SKM-1 treated with dmso at 0.1 percent for 144 hours (cell line): ENCODE measurements at regions not wholly inside any gene's neighbourhood (a gene's known extent, or its start where the extent isn't known, plus 50 kb on each side); places are given as distances from the start of the nearest gene placed in this dataset.
"Not testable (repeated sequence)": the region's sequence is repeated elsewhere in the genome, so short reads cannot be mapped to it uniquely, and the experiment has no call there.

Experiments
- DNase-seq: peaks from one replicate; lab custom pipeline; 2025; ENCODE audit not compliant: unreplicated experiment; lab: John Stamatoyannopoulos, UW

- DNase-seq, result no peak
Measured at GRCh38 chr6:137610702-137611101, 116.5 kb upstream of the OLIG3 start.

GRCh38 chr6:137623293-137623692 is 129.1 kb upstream of the OLIG3 start:
- DNase-seq, result no peak

- no peak for DNase-seq
Measured at GRCh38 chr6:137625100-137625661, 131.0 kb upstream of the OLIG3 start.

DNA sequence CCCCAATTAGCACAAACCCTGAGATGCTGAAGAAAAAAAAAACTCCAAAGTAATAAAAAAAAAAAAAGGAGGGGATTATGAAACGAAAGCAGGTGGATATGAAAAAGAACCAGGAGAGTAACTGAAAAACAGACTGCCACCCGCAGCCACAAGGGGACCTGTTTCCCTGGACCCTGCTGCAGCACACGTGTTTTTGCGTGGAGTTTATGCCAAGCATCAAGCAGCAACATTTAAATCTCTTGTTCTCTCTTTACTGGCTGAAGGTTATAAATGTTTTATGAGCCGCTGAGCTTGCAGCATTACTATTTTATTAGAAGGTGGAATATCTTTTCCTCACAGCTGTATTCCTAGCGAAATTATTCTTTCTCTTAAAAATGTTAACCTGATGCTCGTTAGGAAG is 131.6 kb upstream of the OLIG3 start:
- DNase-seq, result no peak

GRCh38 chr6:137630666-137631065 is 136.5 kb upstream of the OLIG3 start:
- no peak for DNase-seq

GRCh38 chr6:137631323-137631722 is 137.1 kb upstream of the OLIG3 start:
- DNase-seq, result no peak

GRCh38 chr6:137634177-137634576 is 140.0 kb upstream of the OLIG3 start:
- DNase-seq, result not testable (repeated sequence)

- DNase-seq, result peak; percentile 87
Measured at GRCh38 chr6:137637121-137637520, 142.9 kb upstream of the OLIG3 start.

- no peak for DNase-seq
Measured at GRCh38 chr6:137638926-137639706, 144.9 kb upstream of the OLIG3 start.

DNA sequence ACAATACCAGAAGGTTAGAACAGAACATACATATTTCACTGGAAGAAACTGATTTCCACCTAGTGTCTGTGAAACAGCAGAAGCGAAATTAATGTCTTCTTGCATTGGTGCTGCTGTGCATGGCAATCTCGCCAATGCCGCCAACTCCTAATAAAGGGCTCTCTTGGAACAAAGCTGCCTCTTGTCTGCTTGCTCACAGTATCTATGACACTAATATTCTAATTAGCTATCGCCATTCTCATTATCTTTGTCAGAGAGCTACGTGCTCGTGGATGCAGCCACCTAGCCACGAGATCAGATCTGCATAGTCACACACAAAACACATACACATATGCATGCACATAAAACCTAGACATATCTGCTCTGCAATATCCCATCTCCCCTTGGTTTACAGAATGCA is 145.9 kb upstream of the OLIG3 start:
- DNase-seq, result no peak

- DNase-seq, result peak; percentile 53
Measured at GRCh38 chr6:137641474-137642077, 147.4 kb upstream of the OLIG3 start.

DNA sequence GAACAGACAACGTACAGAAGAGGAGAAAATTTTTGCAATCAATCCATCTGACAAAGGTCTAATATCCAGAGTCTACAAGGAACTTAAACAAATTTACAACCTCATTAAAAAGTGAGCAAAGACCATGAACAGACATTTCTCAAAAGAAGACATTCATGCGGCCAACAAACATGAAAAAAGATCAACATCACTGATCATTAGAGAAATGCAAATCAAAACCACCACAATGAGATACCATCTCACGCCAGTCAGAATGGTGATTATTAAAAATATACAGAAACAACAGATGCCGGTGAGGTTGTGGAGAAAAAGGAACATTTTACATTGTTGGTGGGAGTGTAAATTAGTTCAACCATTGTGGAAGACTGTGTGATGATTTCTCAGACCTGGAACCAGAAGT is 149.0 kb upstream of the OLIG3 start:
- not testable (repeated sequence) for DNase-seq

GRCh38 chr6:137643644-137644043 is 149.4 kb upstream of the OLIG3 start:
- DNase-seq, result not testable (repeated sequence)

GRCh38 chr6:137645850-137646249 is 151.7 kb upstream of the OLIG3 start:
- DNase-seq, result no peak

DNA sequence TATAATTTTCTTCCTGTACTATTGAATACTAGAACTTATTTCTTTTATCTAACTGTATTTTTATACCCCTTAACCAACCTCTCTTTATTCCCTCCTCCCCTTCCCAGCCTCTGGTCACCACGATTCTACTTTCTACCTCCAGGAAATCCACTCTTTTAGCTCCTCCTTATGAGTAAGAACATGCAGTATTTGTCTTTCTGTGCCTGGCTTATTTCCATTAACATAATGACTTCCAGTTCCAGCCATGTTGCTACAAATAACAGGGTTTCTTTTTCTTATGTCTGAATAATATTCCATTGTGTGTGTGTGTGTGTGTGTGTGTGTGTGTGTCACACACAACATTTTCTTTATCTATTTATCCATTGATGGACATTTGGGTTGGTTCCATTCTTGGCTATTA is 152.3 kb upstream of the OLIG3 start:
- DNase-seq, result no peak

- DNase-seq, result no peak
Measured at GRCh38 chr6:137647762-137648447, 153.7 kb upstream of the OLIG3 start.

DNA sequence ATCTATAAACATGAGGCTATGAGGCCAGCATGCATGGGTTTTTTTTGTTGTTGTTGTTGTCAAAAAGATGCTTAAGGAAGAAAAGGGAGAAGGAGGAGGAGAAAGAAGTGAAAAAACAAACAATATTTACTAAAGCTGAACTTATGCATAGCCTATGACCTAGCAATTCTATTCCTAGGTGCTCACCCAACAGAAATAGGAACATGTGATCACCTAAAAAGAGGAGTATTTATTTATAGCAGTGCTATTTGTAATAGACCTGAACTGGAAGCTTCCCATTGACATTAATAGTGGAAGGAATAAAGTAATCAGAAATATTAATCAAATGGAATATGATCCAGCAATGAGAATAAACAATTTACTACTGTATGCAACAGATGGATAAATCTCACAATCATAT is 156.5 kb upstream of the OLIG3 start:
- no peak for DNase-seq

DNA sequence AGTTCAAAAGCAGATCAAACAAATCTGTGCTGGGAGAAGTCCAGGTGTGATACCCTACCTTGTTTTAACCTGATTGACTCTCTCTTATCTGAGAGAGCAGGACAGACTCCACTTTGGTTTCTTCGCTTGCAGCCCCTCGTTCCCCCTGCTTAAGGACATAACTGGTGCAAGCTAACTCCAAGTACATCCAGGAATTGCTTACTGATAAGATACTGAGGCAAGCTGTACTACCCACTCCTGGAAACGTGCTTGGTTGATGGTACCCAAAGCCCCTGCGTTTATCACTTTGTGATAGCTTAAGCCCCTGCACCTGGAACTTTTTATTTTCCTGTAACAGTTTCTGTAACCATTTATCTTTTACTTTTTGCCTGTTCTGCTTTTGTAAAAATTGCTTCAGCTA is 157.0 kb upstream of the OLIG3 start:
- DNase-seq, result no peak

- DNase-seq, result no peak
Measured at GRCh38 chr6:137651591-137652335, 157.6 kb upstream of the OLIG3 start.

DNA sequence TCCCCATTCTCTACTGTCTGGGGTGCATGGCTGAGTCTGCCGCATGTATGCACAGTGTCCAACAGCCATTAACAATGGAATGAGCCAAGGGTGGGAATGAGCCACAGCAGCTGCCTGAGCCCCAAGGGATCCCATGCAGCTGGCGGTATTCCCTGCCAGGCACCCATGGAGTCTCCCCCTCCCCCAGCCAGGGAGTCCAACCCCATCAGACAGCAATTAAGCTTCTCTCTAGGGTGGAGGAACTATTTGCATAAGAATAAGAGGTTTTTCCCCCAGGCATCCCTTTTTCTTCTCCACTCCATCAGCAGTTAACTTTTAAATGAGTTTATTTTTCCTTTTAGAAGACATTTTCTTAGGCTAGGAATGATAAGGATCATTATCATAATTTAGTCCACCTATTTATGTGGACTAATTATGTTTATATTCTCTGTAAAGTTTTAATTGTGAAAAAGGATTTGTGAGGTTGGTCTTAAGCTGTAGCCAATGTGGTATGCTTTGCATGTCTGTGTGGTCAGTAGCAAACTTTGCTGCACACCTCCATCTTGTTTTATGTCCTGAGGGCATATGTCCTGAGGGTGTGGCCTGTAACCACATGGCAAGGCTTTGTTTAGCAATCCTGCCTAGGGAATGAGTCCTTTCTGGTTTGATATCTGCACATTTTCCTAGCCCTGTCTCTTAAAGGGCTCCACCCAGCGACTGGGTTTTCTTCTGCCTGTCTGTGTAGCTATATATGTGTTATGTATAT is 158.9 kb upstream of the OLIG3 start:
- DNase-seq, result no peak

GRCh38 chr6:137653706-137654059 is 159.5 kb upstream of the OLIG3 start:
- no peak for DNase-seq
